ENCODE measurements at regions not wholly inside any gene's neighbourhood (a gene's known extent, or its start where the extent isn't known, plus 50 kb on each side); places are given as distances from the start of the nearest gene placed in this dataset.
"Not testable (repeated sequence)": the region's sequence is repeated elsewhere in the genome, so short reads cannot be mapped to it uniquely, and the experiment has no call there.

DNA sequence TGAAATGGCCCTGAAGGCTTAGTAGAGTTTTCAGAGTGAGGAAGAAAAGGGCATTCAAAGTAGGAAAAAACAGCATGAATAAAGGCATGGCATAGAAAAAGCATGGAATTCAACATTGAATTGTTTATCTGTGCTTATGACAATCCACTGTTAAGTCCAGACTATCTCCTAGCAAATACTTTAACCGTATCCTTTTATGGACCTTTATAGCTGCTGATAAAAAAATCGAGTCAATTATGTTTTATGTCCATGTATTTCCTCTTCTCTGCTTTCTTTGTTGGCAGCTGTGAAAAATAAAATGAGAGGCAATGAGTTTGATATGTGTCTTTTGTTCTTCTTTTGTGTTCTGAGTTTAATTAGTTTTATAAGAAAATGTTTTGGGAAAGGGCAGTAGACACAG lies 70.4 kb downstream of the TDRD15 start:
- DNase-seq, result no peak

DNA sequence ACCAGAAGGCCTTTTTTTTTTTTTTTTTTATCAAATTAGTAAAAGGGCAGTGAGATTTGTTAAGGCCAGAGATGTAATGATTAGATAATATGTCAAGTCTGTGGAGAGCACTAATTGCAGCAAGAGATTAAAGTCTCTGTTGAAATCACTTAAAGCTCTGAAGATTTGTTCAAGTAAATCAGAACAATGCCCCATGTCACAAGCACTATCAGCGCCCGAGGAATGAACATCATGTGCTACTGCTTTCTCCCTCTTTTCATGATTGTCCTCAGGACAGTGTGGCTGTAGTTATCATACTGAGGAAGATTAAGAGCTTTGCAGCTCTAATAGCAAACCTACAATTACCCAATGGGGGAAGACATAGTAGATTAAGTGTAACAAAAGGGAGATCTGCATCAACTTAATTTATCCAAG lies 71.1 kb downstream of the TDRD15 start:
- DNase-seq, result no peak

DNA sequence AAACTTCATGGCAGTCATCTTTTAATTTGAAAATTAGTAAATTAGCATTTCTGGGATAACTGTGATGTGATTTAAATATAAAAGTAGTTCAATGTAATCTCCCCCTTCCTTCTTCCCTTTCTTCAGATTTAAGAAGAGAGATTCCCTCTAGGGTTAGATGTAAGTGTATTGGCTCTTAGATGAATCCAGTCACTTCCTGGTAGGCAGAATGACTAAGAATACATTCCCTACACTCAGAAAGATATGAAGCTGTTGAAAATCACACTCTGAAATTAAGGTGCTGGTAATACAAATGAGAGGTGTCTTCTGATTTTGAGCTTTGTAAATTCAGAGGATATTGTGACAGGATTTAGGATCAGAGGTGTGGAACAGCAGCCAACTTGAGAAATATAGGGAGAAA lies 71.6 kb downstream of the TDRD15 start:
- DNase-seq, result no peak

DNA sequence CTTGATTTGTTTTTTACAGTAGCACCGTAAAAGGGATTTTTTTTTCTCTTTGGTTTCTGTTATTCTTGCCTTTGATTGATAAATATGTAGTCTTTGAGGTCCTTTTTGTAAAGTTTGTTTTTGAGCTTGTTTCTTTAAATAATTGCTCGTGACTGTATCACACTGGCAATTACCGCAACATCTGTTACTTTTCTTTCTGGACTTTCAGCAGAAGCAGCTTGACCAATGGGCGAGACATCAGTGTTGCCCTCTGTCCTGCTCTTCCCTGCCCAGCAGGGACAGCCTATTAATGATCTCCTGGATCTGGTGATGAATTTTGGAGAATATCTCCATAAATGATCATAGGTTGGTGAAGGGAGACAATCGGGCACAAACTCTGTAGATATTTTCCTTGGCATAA lies 74.9 kb downstream of the TDRD15 start:
- no peak for DNase-seq

DNA sequence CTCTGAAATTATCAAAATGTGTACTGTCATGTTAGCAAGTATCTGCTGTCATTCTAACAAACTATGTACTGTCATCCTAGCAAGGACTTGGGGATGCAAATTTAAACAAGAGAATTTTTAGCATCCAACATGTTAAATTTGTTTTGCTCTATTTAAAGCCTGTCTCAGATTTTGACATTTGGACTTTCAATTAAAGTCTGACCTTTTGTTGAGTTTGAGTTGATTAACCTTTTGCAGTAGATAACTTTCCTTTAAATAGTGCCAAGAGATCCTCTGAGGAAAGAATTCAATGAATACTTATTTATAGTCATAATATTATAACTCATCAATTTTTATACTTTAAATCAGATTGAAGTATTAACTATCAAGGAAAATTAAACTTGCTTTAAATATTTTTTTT lies 80.2 kb downstream of the TDRD15 start:
- no peak for DNase-seq

- DNase-seq, result not testable (repeated sequence)
These were observed 90.3 kb downstream of the TDRD15 start for GRCh38 chr2:21214085-21214484.

DNA sequence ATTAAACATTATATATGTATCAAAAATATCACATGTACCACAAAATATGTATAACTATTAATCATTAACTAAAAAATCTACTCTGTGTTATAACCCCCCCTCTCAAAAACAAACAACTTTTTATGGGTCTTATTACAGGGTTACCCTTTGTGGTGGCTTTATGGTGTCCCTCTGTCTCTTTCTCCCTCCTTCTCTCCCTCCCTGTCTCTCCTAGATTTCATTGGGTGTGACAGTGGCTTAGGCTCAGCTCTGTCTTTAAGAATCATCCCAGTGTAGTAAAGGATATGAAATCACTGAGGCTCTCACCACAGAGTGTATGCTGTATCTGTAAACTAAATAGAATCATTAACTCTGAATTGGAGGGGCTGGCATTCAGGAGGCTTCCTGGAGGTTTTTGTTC lies 93.7 kb downstream of the TDRD15 start:
- DNase-seq, result no peak

- no peak for DNase-seq
These were observed 97.2 kb downstream of the TDRD15 start for GRCh38 chr2:21220930-21221329.

GRCh38 chr2:21223618-21224017 lies 99.8 kb downstream of the TDRD15 start:
- DNase-seq, result no peak

DNA sequence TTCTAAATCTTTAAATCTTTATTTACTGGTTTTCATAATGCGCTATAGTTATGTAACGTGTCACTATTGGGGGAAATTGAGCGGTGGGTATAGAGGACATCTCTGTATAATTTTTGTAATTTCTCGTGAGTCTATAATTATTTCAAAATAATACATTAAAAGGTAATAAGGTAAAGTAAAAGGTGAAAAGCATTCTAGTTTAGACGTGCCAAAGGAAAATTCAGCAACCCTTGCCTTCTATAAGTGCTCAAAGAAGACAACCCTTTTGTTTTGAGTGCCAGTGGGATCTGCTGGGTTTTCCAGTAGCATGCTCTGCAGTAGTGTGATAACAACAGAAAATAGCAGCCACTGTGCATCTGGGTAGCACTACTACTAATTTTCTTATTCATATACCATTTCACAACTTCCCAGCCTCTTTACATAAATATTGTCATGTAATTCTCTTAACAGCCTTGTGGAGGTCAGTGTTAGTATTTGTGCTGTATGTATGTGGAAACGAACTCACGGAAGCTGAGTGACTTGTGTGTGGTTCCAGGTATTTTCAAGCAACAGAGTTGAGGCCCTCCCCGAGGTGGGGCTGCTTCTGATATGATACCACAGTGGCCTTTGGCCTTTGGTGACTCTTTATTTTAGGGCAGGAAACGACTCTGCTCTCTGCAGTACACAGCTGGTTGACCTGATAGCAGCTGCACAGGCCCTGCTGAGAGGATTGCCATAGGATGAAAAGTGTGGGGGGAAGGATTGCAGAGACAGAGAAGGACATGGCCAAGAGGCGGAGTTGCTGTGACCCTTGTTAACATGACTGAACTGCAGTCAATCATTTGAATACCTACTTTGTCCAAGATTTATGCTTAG lies 104.5 kb downstream of the TDRD15 start:
- DNase-seq, result no peak

DNA sequence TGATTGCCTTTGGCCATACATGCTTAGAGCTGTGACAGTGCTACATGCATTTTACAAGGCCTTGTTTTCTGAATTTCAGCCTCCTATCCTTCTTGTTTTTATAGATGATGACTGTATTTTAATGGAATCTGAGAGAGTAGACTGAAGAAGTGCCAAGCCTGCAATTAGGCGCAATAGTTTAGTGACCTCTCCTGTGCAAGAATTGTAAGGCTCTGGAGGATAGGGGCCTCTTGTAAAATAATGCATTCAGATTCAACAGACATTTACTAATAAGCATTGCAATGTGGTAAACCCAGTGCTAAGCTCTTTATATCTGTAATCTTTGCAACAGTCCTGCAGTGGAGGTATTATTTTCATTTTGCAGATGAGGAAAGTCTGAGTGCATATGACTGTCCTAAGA lies 105.5 kb downstream of the TDRD15 start:
- no peak for DNase-seq

GRCh38 chr2:21230140-21230539 lies 106.4 kb downstream of the TDRD15 start:
- DNase-seq, result no peak

DNA sequence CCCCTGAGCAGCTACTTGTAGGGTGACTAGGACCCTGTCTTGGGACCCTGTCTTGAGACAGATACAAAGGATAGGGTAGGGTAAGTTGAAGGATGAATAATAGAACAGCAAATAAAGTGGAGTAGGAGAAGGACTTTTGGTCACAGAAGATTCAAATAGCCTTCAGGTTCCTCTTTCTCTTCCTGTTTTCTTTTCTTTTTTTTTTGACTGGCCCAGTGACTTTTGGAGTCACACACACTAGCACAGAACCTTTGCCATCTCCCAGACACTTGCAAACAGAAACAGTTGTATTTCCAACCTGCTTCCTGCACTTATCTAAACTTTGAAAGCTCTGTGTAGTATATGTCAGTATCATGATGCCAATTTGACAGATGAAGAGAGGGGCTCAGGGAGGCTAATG lies 108.2 kb downstream of the TDRD15 start:
- no peak for DNase-seq

DNA sequence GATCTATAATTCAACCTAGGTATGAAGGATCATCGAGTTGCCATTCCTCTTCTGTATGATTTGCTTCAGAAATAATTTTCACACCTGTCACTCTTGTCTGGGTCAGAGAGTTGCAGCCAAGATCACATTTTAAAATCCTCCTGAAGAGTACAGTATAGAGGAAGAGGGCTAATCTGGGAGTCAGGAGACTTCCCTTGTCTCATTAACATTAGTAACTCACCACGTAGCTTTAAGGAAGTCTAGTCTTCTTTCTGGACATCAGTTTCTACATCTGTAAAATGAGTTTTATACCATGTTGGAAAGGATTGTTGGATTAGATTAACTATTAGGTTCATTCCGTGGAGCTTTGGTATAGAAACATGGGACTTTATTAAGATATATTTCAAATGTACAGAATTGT lies 109.4 kb downstream of the TDRD15 start:
- no peak for DNase-seq

DNA sequence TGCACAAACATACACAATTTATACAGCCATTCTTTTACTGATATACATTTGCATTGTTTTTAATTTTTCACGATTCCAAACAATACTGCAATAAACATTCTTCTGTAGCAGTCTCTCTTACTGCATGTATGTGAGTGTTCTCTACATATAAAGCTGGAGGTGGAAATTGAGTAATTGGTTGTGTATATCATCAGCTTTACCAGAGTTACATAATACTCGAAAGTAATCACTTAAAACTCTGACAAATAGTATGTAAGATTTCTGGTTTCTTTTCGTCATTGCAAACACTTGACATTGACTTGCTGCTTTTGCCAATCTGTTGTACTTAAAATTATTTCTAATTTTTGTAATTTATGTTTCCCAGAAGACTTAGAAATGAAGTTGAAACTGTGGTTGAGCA lies 110.2 kb downstream of the TDRD15 start:
- DNase-seq, result no peak

DNA sequence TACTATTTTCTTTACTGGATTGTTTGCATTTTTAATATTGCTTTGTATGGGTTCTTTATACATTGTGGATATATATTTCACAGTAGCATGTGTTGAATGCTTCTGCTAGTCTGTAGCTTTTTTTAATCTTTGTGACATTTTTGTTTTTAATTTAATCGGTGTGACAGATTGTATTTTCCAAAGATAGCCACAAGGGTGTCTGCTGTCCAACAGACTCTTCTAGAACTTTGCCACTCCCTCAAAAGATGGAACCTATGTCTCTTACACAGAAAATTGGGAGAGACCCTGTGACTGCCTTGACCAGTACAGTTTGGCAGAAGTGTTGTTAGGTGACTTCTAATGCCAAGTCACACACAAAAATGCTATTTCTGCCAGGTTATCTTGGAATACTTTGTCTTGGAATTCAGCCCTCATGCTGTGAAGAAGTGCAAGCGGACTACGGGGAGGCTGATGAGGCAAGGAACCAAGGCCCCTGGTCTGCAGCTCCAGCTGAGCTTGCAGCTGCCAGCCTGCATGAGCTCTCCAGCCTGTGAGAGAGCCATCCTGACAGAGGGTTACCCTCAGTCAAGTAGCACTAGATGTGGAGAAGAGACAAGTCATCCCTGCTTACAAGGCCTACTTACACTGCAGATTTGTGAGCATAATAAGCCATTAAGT lies 110.8 kb downstream of the TDRD15 start:
- DNase-seq, result no peak

GRCh38 chr2:21239749-21240148 lies 116.0 kb downstream of the TDRD15 start:
- DNase-seq, result not testable (repeated sequence)

DNA sequence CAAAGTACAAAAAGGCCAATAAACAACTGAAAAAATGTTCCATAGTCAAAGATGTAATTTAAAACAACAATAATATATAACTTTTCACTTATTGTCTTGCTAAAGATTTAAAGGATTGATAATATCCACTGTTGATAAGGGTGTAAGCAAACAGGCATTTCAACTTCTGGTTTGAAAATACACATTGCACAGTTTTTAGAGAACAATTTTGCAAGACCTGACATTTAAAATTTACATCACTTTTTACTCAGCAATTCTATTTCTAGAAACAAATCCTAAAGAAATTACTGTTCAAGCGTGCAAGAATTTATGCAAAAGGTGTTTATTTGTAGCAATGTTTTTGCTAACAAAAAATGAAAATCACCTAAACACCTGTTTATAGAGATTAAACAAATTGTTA lies 120.4 kb downstream of the TDRD15 start:
- no peak for DNase-seq

GRCh38 chr2:21245565-21245964 lies 121.8 kb downstream of the TDRD15 start:
- no peak for DNase-seq

GRCh38 chr2:21249367-21249766 lies 125.6 kb downstream of the TDRD15 start:
- DNase-seq, result no peak

- DNase-seq, result no peak
These were observed 126.9 kb downstream of the TDRD15 start for GRCh38 chr2:21250673-21251072.

GRCh38 chr2:21251216-21251980 lies 127.6 kb downstream of the TDRD15 start:
- no peak for DNase-seq

DNA sequence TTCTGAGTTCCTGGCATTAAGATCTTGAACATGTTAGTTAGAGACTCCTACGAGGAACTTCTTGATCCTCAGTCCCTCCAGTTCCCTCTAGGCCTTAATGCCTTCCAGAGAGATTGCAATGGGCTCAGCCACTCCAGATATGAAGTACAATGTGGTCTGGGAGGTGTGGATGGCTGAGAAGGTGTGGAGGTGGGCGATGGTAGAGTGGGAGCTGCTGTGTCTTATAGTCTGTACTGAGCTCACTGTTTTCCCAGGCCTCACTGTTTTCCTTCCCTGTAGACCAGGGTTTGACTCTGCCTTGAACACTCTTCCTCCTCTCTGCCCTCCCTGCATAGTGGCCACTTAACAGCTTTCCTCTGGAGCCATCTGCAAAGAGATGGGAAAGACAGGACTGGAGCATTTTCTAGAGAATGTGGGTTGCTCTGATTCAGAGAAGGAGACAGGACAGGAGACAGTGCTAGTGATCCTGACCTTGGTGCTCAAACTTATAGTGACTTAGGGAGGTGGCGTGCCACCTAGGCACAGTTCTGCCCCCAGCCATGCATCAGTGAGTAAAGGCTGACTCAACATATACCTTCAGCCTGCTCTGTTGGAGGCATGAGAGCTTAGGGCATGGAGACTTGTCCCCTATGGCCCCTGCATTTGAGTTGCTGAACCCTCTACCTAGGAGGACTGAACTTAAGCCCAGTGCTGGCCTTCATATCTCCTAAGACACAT lies 129.7 kb downstream of the TDRD15 start:
- DNase-seq, result no peak
